ENCODE measurements at regions not wholly inside any gene's neighbourhood (a gene's known extent, or its start where the extent isn't known, plus 50 kb on each side); places are given as distances from the start of the nearest gene placed in this dataset.

- TF ChIP-seq CTCF (IDR thresholded peaks at IDR 0.05; ENCODE audit: insufficient read depth, low read length, poor library complexity, severe bottlenecking) (no peak), EZH2phosphoT487 (conservative IDR thresholded peaks at IDR 0.05; ENCODE audit: low read length) (no peak)
Observed at GRCh38 chr12:34286934-34287333, 264.6 kb downstream of the ALG10 start.
